GM23338 (cell line): ENCODE measurements at regions not wholly inside any gene's neighbourhood (a gene's known extent, or its start where the extent isn't known, plus 50 kb on each side); places are given as distances from the start of the nearest gene placed in this dataset.

Experiments used
- ATAC-seq: fragments of 200-7000 bp; cut with Tn5 transposase; 3 replicates; pipeline ENCODE4 v1.9.1; 2020
- DNase-seq: peaks from one replicate; pipeline ENCODE4 v3.0.0-alpha.2; 2015; ENCODE audit warnings: low spot score
- H2AFZ ChIP-seq: fragments of 200-600 bp; sonication (generic); 2 replicates; pipeline ENCODE4 v1.8.0; 2016; ENCODE audit warnings: antibody characterized with exemption, mild to moderate bottlenecking, moderate library complexity
- H3F3A ChIP-seq: fragments of 200-600 bp; sonication (generic); replicated peaks from 2 replicates; pipeline ENCODE4 v1.8.0; 2017; ENCODE audit warnings: antibody characterized with exemption, mixed run types, low read depth
- H3K27ac ChIP-seq: fragments of 200-600 bp; sonication (generic); 2 replicates; pipeline ENCODE4 v1.6.1; 2016; ENCODE audit warnings: low read depth
- H3K27me3 ChIP-seq: fragments of 200-600 bp; sonication (generic); 2 replicates; pipeline ENCODE4 v1.8.0; 2016; ENCODE audit warnings: mild to moderate bottlenecking, mixed run types, moderate library complexity; ENCODE audit not compliant: insufficient read depth
- H3K36me3 ChIP-seq: fragments of 200-600 bp; sonication (generic); 2 replicates; pipeline ENCODE4 v1.8.0; 2016; ENCODE audit warnings: mild to moderate bottlenecking; ENCODE audit not compliant: insufficient read depth
- H3K4me1 ChIP-seq: fragments of 200-600 bp; sonication (generic); 2 replicates; pipeline ENCODE4 v1.8.0; 2016; ENCODE audit warnings: mild to moderate bottlenecking, moderate library complexity; ENCODE audit not compliant: insufficient read depth
- H3K4me2 ChIP-seq: fragments of 200-600 bp; sonication (generic); 2 replicates; pipeline ENCODE4 v1.7.1; 2017; ENCODE audit warnings: mixed run types
- H3K4me3 ChIP-seq: fragments of 200-600 bp; sonication (generic); 2 replicates; pipeline ENCODE4 v1.6.1; 2016; ENCODE audit warnings: mixed run types
- H3K79me2 ChIP-seq: fragments of 200-600 bp; sonication (generic); replicated peaks from 2 replicates; pipeline ENCODE4 v1.8.0; 2017; ENCODE audit warnings: mild to moderate bottlenecking; ENCODE audit not compliant: insufficient read depth
- H3K9me2 ChIP-seq: fragments of 200-600 bp; sonication (generic); 2 replicates; pipeline ENCODE4 v1.8.0; 2017; ENCODE audit not compliant: insufficient read depth
- H4K20me1 ChIP-seq: fragments of 200-600 bp; sonication (generic); replicated peaks from 2 replicates; pipeline ENCODE4 v1.8.0; 2017; ENCODE audit warnings: mild to moderate bottlenecking; ENCODE audit not compliant: insufficient read depth
- H3K27ac Mint-ChIP-seq: 2 replicates; pipeline ENCODE4 v1.8.0; 2020; ENCODE audit warnings: inconsistent platforms, mild to moderate bottlenecking, moderate library complexity, mixed read lengths
- H3K27me3 Mint-ChIP-seq: 3 replicates; pipeline ENCODE4 v1.8.0; 2022; ENCODE audit warnings: low read depth, mild to moderate bottlenecking, moderate library complexity, mixed read lengths, inconsistent platforms; ENCODE audit not compliant: insufficient read depth, poor library complexity
- H3K36me3 Mint-ChIP-seq: 3 replicates; pipeline ENCODE4 v1.8.0; 2021; ENCODE audit warnings: low read depth, mild to moderate bottlenecking, inconsistent platforms, moderate library complexity, mixed read lengths
- H3K4me1 Mint-ChIP-seq: 3 replicates; pipeline ENCODE4 v1.8.0; 2020; ENCODE audit warnings: mild to moderate bottlenecking, inconsistent platforms, mixed read lengths
- H3K4me3 Mint-ChIP-seq: 3 replicates; pipeline ENCODE4 v1.8.0; 2021; ENCODE audit warnings: moderate library complexity, mild to moderate bottlenecking, inconsistent platforms, mixed read lengths
- H3K9me3 Mint-ChIP-seq: 3 replicates; pipeline ENCODE4 v1.8.0; 2020; ENCODE audit warnings: moderate library complexity, mild to moderate bottlenecking, inconsistent platforms, mixed read lengths
- CREB1 ChIP-seq: fragments of 250-450 bp; sonication (Bioruptor Pico); IDR thresholded peaks from 2 replicates; pipeline ENCODE4 v1.5.0; 2020; ENCODE audit warnings: low read depth, mild to moderate bottlenecking, moderate library complexity
- CTCF ChIP-seq, 2 experiments: fragments of 200-600 bp in 1 of 2; sonication (generic) in 1 of 2; conservative IDR thresholded peaks; 2 replicates each; pipeline versions ENCODE4 v1.5.1 to v1.6.1; 2016 to 2017; ENCODE audit warnings: antibody characterized with exemption in 2 of 2, low read depth in 2 of 2, mild to moderate bottlenecking in 2 of 2, moderate library complexity in 1 of 2
- ETS1 ChIP-seq: IDR thresholded peaks from 2 replicates; pipeline ENCODE4 v1.6.1; 2016; ENCODE audit warnings: antibody characterized with exemption
- EZH2 ChIP-seq: fragments of 200-600 bp; sonication (generic); IDR thresholded peaks from one replicate; pipeline ENCODE4 v1.8.0; 2017; ENCODE audit warnings: antibody characterized with exemption, mild to moderate bottlenecking, low read depth; ENCODE audit not compliant: unreplicated experiment
- EZH2phosphoT487 ChIP-seq: fragments of 200-600 bp; sonication (generic); IDR thresholded peaks from one replicate; pipeline ENCODE4 v1.8.1; 2018; ENCODE audit warnings: antibody characterized with exemption; ENCODE audit not compliant: unreplicated experiment
- JUNB ChIP-seq: IDR thresholded peaks from one replicate; pipeline ENCODE4 v1.6.1; 2016; ENCODE audit warnings: antibody characterized with exemption; ENCODE audit not compliant: unreplicated experiment
- NANOG ChIP-seq: IDR thresholded peaks from 2 replicates; pipeline ENCODE4 v1.6.1; 2016; ENCODE audit warnings: antibody characterized with exemption, borderline replicate concordance
- POLR2AphosphoS5 ChIP-seq: IDR thresholded peaks from 2 replicates; pipeline ENCODE4 v1.6.1; 2016; ENCODE audit warnings: antibody characterized with exemption, low read depth
- STAT1 ChIP-seq: IDR thresholded peaks from one replicate; pipeline ENCODE4 v1.6.1; 2016; ENCODE audit warnings: antibody characterized with exemption; ENCODE audit not compliant: unreplicated experiment
- ZNF114 ChIP-seq: fragments of 250-450 bp; sonication (Bioruptor Pico); IDR thresholded peaks from 2 replicates; pipeline ENCODE4 v1.5.0; 2020; ENCODE audit warnings: mild to moderate bottlenecking, moderate library complexity
- ZNF331 ChIP-seq: fragments of 250-450 bp; sonication (Bioruptor Pico); IDR thresholded peaks from 2 replicates; pipeline ENCODE4 v1.5.0; 2020; ENCODE audit warnings: low read depth, mild to moderate bottlenecking, moderate library complexity
- TF ChIP-seq, protein P1 (sequence below): IDR thresholded peaks from one replicate; pipeline ENCODE4 v1.6.1; 2018; ENCODE audit warnings: antibody characterized with exemption; ENCODE audit not compliant: unreplicated experiment
- TF ChIP-seq, protein P2 (sequence below): fragments of 250-450 bp; sonication (Bioruptor Pico); IDR thresholded peaks from 2 replicates; pipeline ENCODE4 v1.5.0; 2020; ENCODE audit warnings: mild to moderate bottlenecking, moderate library complexity

- Histone ChIP-seq H3F3A (no peaks in the 10 kb centered on the region), H3K4me1 (peaks cover 12% of the 10 kb centered on the region), H3K4me3 (no peak overlapping the region), H3K27ac (no peak overlapping the region), H3K27me3 (no peaks in the 10 kb centered on the region), H4K20me1 (no peaks in the 10 kb centered on the region), H3K79me2 (no peaks in the 10 kb centered on the region), H3K9me2 (no peaks in the 10 kb centered on the region), H2AFZ (no peak overlapping the region), H3K36me3 (no peaks in the 10 kb centered on the region), H3K4me2 (no peak overlapping the region)
- no peaks in the 10 kb centered on the region for H3K9me3 Mint-ChIP-seq
- H3K36me3 Mint-ChIP-seq, result no peaks in the 10 kb centered on the region
- ATAC-seq, result no peak
- TF ChIP-seq NANOG (no peak), CTCF (conservative IDR thresholded peaks at IDR 0.05; ENCODE audit: low read depth in 2 of 2) (no peak), ZNF331 (CRISPR knock-in tag) (no peak), ETS1 (no peak), ZNF114 (CRISPR knock-in tag) (no peak), POLR2AphosphoS5 (no peak), EZH2phosphoT487 (no peak), EZH2 (no peak), JUNB (no peak), STAT1 (no peak), CREB1 (CRISPR knock-in tag) (no peak)
- TF ChIP-seq, protein P1, sequence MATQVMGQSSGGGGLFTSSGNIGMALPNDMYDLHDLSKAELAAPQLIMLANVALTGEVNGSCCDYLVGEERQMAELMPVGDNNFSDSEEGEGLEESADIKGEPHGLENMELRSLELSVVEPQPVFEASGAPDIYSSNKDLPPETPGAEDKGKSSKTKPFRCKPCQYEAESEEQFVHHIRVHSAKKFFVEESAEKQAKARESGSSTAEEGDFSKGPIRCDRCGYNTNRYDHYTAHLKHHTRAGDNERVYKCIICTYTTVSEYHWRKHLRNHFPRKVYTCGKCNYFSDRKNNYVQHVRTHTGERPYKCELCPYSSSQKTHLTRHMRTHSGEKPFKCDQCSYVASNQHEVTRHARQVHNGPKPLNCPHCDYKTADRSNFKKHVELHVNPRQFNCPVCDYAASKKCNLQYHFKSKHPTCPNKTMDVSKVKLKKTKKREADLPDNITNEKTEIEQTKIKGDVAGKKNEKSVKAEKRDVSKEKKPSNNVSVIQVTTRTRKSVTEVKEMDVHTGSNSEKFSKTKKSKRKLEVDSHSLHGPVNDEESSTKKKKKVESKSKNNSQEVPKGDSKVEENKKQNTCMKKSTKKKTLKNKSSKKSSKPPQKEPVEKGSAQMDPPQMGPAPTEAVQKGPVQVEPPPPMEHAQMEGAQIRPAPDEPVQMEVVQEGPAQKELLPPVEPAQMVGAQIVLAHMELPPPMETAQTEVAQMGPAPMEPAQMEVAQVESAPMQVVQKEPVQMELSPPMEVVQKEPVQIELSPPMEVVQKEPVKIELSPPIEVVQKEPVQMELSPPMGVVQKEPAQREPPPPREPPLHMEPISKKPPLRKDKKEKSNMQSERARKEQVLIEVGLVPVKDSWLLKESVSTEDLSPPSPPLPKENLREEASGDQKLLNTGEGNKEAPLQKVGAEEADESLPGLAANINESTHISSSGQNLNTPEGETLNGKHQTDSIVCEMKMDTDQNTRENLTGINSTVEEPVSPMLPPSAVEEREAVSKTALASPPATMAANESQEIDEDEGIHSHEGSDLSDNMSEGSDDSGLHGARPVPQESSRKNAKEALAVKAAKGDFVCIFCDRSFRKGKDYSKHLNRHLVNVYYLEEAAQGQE, result no peak
- TF ChIP-seq, protein P2, sequence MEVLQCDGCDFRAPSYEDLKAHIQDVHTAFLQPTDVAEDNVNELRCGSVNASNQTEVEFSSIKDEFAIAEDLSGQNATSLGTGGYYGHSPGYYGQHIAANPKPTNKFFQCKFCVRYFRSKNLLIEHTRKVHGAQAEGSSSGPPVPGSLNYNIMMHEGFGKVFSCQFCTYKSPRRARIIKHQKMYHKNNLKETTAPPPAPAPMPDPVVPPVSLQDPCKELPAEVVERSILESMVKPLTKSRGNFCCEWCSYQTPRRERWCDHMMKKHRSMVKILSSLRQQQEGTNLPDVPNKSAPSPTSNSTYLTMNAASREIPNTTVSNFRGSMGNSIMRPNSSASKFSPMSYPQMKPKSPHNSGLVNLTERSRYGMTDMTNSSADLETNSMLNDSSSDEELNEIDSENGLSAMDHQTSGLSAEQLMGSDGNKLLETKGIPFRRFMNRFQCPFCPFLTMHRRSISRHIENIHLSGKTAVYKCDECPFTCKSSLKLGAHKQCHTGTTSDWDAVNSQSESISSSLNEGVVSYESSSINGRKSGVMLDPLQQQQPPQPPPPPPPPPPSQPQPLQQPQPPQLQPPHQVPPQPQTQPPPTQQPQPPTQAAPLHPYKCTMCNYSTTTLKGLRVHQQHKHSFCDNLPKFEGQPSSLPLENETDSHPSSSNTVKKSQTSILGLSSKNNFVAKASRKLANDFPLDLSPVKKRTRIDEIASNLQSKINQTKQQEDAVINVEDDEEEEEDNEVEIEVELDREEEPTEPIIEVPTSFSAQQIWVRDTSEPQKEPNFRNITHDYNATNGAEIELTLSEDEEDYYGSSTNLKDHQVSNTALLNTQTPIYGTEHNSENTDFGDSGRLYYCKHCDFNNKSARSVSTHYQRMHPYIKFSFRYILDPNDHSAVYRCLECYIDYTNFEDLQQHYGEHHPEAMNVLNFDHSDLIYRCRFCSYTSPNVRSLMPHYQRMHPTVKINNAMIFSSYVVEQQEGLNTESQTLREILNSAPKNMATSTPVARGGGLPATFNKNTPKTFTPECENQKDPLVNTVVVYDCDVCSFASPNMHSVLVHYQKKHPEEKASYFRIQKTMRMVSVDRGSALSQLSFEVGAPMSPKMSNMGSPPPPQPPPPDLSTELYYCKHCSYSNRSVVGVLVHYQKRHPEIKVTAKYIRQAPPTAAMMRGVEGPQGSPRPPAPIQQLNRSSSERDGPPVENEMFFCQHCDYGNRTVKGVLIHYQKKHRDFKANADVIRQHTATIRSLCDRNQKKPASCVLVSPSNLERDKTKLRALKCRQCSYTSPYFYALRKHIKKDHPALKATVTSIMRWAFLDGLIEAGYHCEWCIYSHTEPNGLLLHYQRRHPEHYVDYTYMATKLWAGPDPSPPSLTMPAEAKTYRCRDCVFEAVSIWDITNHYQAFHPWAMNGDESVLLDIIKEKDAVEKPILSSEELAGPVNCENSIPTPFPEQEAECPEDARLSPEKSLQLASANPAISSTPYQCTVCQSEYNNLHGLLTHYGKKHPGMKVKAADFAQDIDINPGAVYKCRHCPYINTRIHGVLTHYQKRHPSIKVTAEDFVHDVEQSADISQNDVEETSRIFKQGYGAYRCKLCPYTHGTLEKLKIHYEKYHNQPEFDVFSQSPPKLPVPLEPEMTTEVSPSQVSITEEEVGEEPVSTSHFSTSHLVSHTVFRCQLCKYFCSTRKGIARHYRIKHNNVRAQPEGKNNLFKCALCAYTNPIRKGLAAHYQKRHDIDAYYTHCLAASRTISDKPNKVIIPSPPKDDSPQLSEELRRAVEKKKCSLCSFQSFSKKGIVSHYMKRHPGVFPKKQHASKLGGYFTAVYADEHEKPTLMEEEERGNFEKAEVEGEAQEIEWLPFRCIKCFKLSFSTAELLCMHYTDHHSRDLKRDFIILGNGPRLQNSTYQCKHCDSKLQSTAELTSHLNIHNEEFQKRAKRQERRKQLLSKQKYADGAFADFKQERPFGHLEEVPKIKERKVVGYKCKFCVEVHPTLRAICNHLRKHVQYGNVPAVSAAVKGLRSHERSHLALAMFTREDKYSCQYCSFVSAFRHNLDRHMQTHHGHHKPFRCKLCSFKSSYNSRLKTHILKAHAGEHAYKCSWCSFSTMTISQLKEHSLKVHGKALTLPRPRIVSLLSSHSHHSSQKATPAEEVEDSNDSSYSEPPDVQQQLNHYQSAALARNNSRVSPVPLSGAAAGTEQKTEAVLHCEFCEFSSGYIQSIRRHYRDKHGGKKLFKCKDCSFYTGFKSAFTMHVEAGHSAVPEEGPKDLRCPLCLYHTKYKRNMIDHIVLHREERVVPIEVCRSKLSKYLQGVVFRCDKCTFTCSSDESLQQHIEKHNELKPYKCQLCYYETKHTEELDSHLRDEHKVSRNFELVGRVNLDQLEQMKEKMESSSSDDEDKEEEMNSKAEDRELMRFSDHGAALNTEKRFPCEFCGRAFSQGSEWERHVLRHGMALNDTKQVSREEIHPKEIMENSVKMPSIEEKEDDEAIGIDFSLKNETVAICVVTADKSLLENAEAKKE (CRISPR knock-in tag), result no peak
- H3K27me3 Mint-ChIP-seq, result peaks cover 1% of the 10 kb centered on the region
- DNase-seq, result no peak
- no peak overlapping the region for H3K4me3 Mint-ChIP-seq
- peaks cover 23% of the 10 kb centered on the region for H3K4me1 Mint-ChIP-seq
- no peak overlapping the region for H3K27ac Mint-ChIP-seq
Measured at GRCh38 chr13:107806726-107807125, 408.6 kb downstream of the LIG4 start.
